ENCODE measurements at regions not wholly inside any gene's neighbourhood (a gene's known extent, or its start where the extent isn't known, plus 50 kb on each side); places are given as distances from the start of the nearest gene placed in this dataset.
A peak's percentile ranks its signal among the peaks of the same experiment; 100 is the strongest.

GRCh38 chr5:2227433-2227832 lies 344.7 kb upstream of the IRX4 start:
- no peak for TF ChIP-seq CTCF (IDR thresholded peaks at IDR 0.05)
- Mint-ChIP-seq H3K27ac (ENCODE audit: unreplicated experiment) (no peak overlapping the region), H3K27me3 (ENCODE audit: unreplicated experiment) (peaks cover 3% of the 10 kb centered on the region), H3K4me1 (ENCODE audit: unreplicated experiment) (no peaks in the 10 kb centered on the region), H3K4me3 (ENCODE audit: unreplicated experiment) (no peak overlapping the region), H3K36me3 (ENCODE audit: unreplicated experiment) (no peaks in the 10 kb centered on the region), H3K9me3 (ENCODE audit: unreplicated experiment) (peaks cover 2% of the 10 kb centered on the region)
- DNase-seq (ENCODE audit: extremely low spot score, unreplicated experiment), result no peak

- H3K4me3 Mint-ChIP-seq (ENCODE audit: unreplicated experiment), result no peak overlapping the region
- H3K36me3 Mint-ChIP-seq (ENCODE audit: unreplicated experiment), result no peaks in the 10 kb centered on the region
- DNase-seq (ENCODE audit: extremely low spot score, unreplicated experiment), result peak; percentile 62
- H3K27ac Mint-ChIP-seq (ENCODE audit: unreplicated experiment), result no peak overlapping the region
- H3K27me3 Mint-ChIP-seq (ENCODE audit: unreplicated experiment), result peaks cover 3% of the 10 kb centered on the region
- TF ChIP-seq CTCF (IDR thresholded peaks at IDR 0.05), result no peak
- peaks cover 2% of the 10 kb centered on the region for H3K9me3 Mint-ChIP-seq (ENCODE audit: unreplicated experiment)
- H3K4me1 Mint-ChIP-seq (ENCODE audit: unreplicated experiment), result no peaks in the 10 kb centered on the region
Observed at GRCh38 chr5:2224689-2225088, 342.0 kb upstream of the IRX4 start.

- Mint-ChIP-seq H3K4me3 (ENCODE audit: unreplicated experiment) (no peak overlapping the region), H3K27me3 (ENCODE audit: unreplicated experiment) (peaks cover 3% of the 10 kb centered on the region), H3K9me3 (ENCODE audit: unreplicated experiment) (peaks cover 2% of the 10 kb centered on the region), H3K36me3 (ENCODE audit: unreplicated experiment) (no peaks in the 10 kb centered on the region), H3K27ac (ENCODE audit: unreplicated experiment) (no peak overlapping the region), H3K4me1 (ENCODE audit: unreplicated experiment) (no peaks in the 10 kb centered on the region)
- TF ChIP-seq CTCF (IDR thresholded peaks at IDR 0.05), result no peak
- peak; percentile 65 for DNase-seq (ENCODE audit: extremely low spot score, unreplicated experiment)
Observed at GRCh38 chr5:2223303-2223702, 340.6 kb upstream of the IRX4 start.

- peak; percentile 76 for DNase-seq (ENCODE audit: extremely low spot score, unreplicated experiment)
- no peak overlapping the region for H3K4me3 Mint-ChIP-seq (ENCODE audit: unreplicated experiment)
- no peak for TF ChIP-seq CTCF (IDR thresholded peaks at IDR 0.05)
- no peaks in the 10 kb centered on the region for H3K36me3 Mint-ChIP-seq (ENCODE audit: unreplicated experiment)
- H3K27me3 Mint-ChIP-seq (ENCODE audit: unreplicated experiment), result no peaks in the 10 kb centered on the region
- H3K4me1 Mint-ChIP-seq (ENCODE audit: unreplicated experiment), result no peaks in the 10 kb centered on the region
- H3K27ac Mint-ChIP-seq (ENCODE audit: unreplicated experiment), result no peak overlapping the region
- H3K9me3 Mint-ChIP-seq (ENCODE audit: unreplicated experiment), result peaks cover 6% of the 10 kb centered on the region
Observed at GRCh38 chr5:2222246-2222992, 339.7 kb upstream of the IRX4 start.

- peak; percentile 75 for DNase-seq (ENCODE audit: extremely low spot score, unreplicated experiment)
- no peak overlapping the region for H3K4me3 Mint-ChIP-seq (ENCODE audit: unreplicated experiment)
- no peaks in the 10 kb centered on the region for H3K36me3 Mint-ChIP-seq (ENCODE audit: unreplicated experiment)
- H3K9me3 Mint-ChIP-seq (ENCODE audit: unreplicated experiment), result peaks cover 6% of the 10 kb centered on the region
- H3K27ac Mint-ChIP-seq (ENCODE audit: unreplicated experiment), result no peak overlapping the region
- no peak for TF ChIP-seq CTCF (IDR thresholded peaks at IDR 0.05)
- H3K27me3 Mint-ChIP-seq (ENCODE audit: unreplicated experiment), result no peaks in the 10 kb centered on the region
- no peaks in the 10 kb centered on the region for H3K4me1 Mint-ChIP-seq (ENCODE audit: unreplicated experiment)
Observed at GRCh38 chr5:2221450-2221849, 338.7 kb upstream of the IRX4 start.
